ENCODE measurements at regions not wholly inside any gene's neighbourhood (a gene's known extent, or its start where the extent isn't known, plus 50 kb on each side); places are given as distances from the start of the nearest gene placed in this dataset.

- no peak for TF ChIP-seq CTCF (IDR thresholded peaks at IDR 0.05; ENCODE audit: low read length)
- Histone ChIP-seq H3K4me2 (ENCODE audit: low read depth, low read length) (no peak overlapping the region), H3K27me3 (replicated peaks; ENCODE audit: insufficient read depth, low read length) (no peaks in the 10 kb centered on the region), H3K4me3 (ENCODE audit: low read length) (no peak overlapping the region), H3K36me3 (replicated peaks; ENCODE audit: insufficient read depth, low read length) (no peaks in the 10 kb centered on the region), H3K9me3 (replicated peaks; ENCODE audit: insufficient read depth, low read length) (no peaks in the 10 kb centered on the region), H2AFZ (ENCODE audit: low read length) (no peak overlapping the region), H3K9ac (ENCODE audit: low read length) (no peak overlapping the region), H4K20me1 (ENCODE audit: insufficient read depth, low read length) (no peaks in the 10 kb centered on the region), H3K9me2 (replicated peaks; ENCODE audit: insufficient read depth, low read length) (no peaks in the 10 kb centered on the region), H3K79me2 (ENCODE audit: low read length) (no peaks in the 10 kb centered on the region), H3F3A (ENCODE audit: insufficient read depth, low read length) (no peaks in the 10 kb centered on the region), H3K27ac (ENCODE audit: low read length) (no peak overlapping the region), H3K4me1 (ENCODE audit: low read length) (no peaks in the 10 kb centered on the region)
- no peak for DNase-seq
Measured at GRCh38 chr13:87089391-87089790, 581.8 kb upstream of the SLITRK5 start.

GRCh38 chr13:87093399-87093798 is 577.8 kb upstream of the SLITRK5 start:
- Histone ChIP-seq H3K36me3 (replicated peaks; ENCODE audit: insufficient read depth, low read length) (no peaks in the 10 kb centered on the region), H3K27me3 (replicated peaks; ENCODE audit: insufficient read depth, low read length) (no peaks in the 10 kb centered on the region), H3K9ac (ENCODE audit: low read length) (no peak overlapping the region), H3K4me2 (ENCODE audit: low read depth, low read length) (no peak overlapping the region), H3K4me3 (ENCODE audit: low read length) (no peak overlapping the region), H4K20me1 (ENCODE audit: insufficient read depth, low read length) (no peaks in the 10 kb centered on the region), H3K9me2 (replicated peaks; ENCODE audit: insufficient read depth, low read length) (no peaks in the 10 kb centered on the region), H3K27ac (ENCODE audit: low read length) (no peak overlapping the region), H2AFZ (ENCODE audit: low read length) (no peak overlapping the region), H3F3A (ENCODE audit: insufficient read depth, low read length) (no peaks in the 10 kb centered on the region), H3K4me1 (ENCODE audit: low read length) (no peaks in the 10 kb centered on the region), H3K79me2 (ENCODE audit: low read length) (no peaks in the 10 kb centered on the region), H3K9me3 (replicated peaks; ENCODE audit: insufficient read depth, low read length) (no peaks in the 10 kb centered on the region)
- no peak for DNase-seq
- TF ChIP-seq EZH2 (optimal IDR thresholded peaks at IDR 0.05; ENCODE audit: low read depth, low read length) = no peak
- TF ChIP-seq EZH2phosphoT487 (IDR thresholded peaks at IDR 0.05; ENCODE audit: low read length) = no peak
- no peak for TF ChIP-seq CTCF (IDR thresholded peaks at IDR 0.05; ENCODE audit: low read length)

- Histone ChIP-seq H3K4me3 (ENCODE audit: low read length) (no peak overlapping the region), H3K79me2 (ENCODE audit: low read length) (no peaks in the 10 kb centered on the region), H4K20me1 (ENCODE audit: insufficient read depth, low read length) (no peaks in the 10 kb centered on the region), H3K9me2 (replicated peaks; ENCODE audit: insufficient read depth, low read length) (no peaks in the 10 kb centered on the region), H3K9ac (ENCODE audit: low read length) (no peak overlapping the region), H2AFZ (ENCODE audit: low read length) (no peak overlapping the region), H3F3A (ENCODE audit: insufficient read depth, low read length) (no peaks in the 10 kb centered on the region), H3K27ac (ENCODE audit: low read length) (no peak overlapping the region), H3K36me3 (replicated peaks; ENCODE audit: insufficient read depth, low read length) (no peaks in the 10 kb centered on the region), H3K4me1 (ENCODE audit: low read length) (no peaks in the 10 kb centered on the region), H3K4me2 (ENCODE audit: low read depth, low read length) (no peak overlapping the region), H3K27me3 (replicated peaks; ENCODE audit: insufficient read depth, low read length) (no peaks in the 10 kb centered on the region), H3K9me3 (replicated peaks; ENCODE audit: insufficient read depth, low read length) (no peaks in the 10 kb centered on the region)
- TF ChIP-seq EZH2 (optimal IDR thresholded peaks at IDR 0.05; ENCODE audit: low read depth, low read length) = no peak
- TF ChIP-seq CTCF (IDR thresholded peaks at IDR 0.05; ENCODE audit: low read length) = no peak
- no peak for TF ChIP-seq EZH2phosphoT487 (IDR thresholded peaks at IDR 0.05; ENCODE audit: low read length)
- DNase-seq = no peak
Measured at GRCh38 chr13:87094646-87095045, 576.5 kb upstream of the SLITRK5 start.

- TF ChIP-seq CTCF (IDR thresholded peaks at IDR 0.05; ENCODE audit: low read length) (no peak), EZH2 (optimal IDR thresholded peaks at IDR 0.05; ENCODE audit: low read depth, low read length) (no peak), EZH2phosphoT487 (IDR thresholded peaks at IDR 0.05; ENCODE audit: low read length) (no peak)
- H4K20me1 ChIP-seq (ENCODE audit: insufficient read depth, low read length) = no peaks in the 10 kb centered on the region
- no peaks in the 10 kb centered on the region for H3K9me3 ChIP-seq (replicated peaks; ENCODE audit: insufficient read depth, low read length)
- H3K4me3 ChIP-seq (ENCODE audit: low read length) = no peak overlapping the region
- H3K9ac ChIP-seq (ENCODE audit: low read length) = no peak overlapping the region
- H3K27me3 ChIP-seq (replicated peaks; ENCODE audit: insufficient read depth, low read length) = no peaks in the 10 kb centered on the region
- no peaks in the 10 kb centered on the region for H3K79me2 ChIP-seq (ENCODE audit: low read length)
- no peak overlapping the region for H2AFZ ChIP-seq (ENCODE audit: low read length)
- no peaks in the 10 kb centered on the region for H3F3A ChIP-seq (ENCODE audit: insufficient read depth, low read length)
- H3K36me3 ChIP-seq (replicated peaks; ENCODE audit: insufficient read depth, low read length) = no peaks in the 10 kb centered on the region
- H3K4me2 ChIP-seq (ENCODE audit: low read depth, low read length) = no peak overlapping the region
- no peak overlapping the region for H3K27ac ChIP-seq (ENCODE audit: low read length)
- no peak for DNase-seq
- H3K9me2 ChIP-seq (replicated peaks; ENCODE audit: insufficient read depth, low read length) = no peaks in the 10 kb centered on the region
- no peaks in the 10 kb centered on the region for H3K4me1 ChIP-seq (ENCODE audit: low read length)
Measured at GRCh38 chr13:87100431-87100830, 570.7 kb upstream of the SLITRK5 start.

Measured in MM.1S (cell line).